ENCODE measurements at regions not wholly inside any gene's neighbourhood (a gene's known extent, or its start where the extent isn't known, plus 50 kb on each side); places are given as distances from the start of the nearest gene placed in this dataset.
"Not testable (repeated sequence)": the region's sequence is repeated elsewhere in the genome, so short reads cannot be mapped to it uniquely, and the experiment has no call there.

- CTCF ChIA-PET; POLR2A ChIA-PET; H3K9me3 ChIP-seq (ENCODE audit: control insufficient read depth, insufficient read depth, low read depth, low read length); BruUV-seq (replicated peaks); intact Hi-C loops (cut with micrococcal nuclease; ENCODE audit: unreplicated experiment); H3K4me1 ChIP-seq (ENCODE audit: control insufficient read depth, insufficient read depth, low read length); DNase-seq (ENCODE audit: low read depth, low spot score); H3K4me3 ChIP-seq (ENCODE audit: low read depth in 2 of 2, low read length in 2 of 2); in situ Hi-C loops (cut with HindIII; ENCODE audit: low pct_unique_long_range_greater_than_20kb, low sequenced_read_pairs); H3K36me3 ChIP-seq (ENCODE audit: control insufficient read depth, insufficient read depth, low read length); H3K27ac ChIP-seq (ENCODE audit: low read length); H3K27me3 ChIP-seq (ENCODE audit: control insufficient read depth, insufficient read depth, low read length): not testable (repeated sequence)
- peak; percentile 66; the same call in 1 of the 2 replicates for ATAC-seq
Observed at GRCh38 chr2:113551637-113552318, 53.3 kb downstream of the FOXD4L1 start.

DNA sequence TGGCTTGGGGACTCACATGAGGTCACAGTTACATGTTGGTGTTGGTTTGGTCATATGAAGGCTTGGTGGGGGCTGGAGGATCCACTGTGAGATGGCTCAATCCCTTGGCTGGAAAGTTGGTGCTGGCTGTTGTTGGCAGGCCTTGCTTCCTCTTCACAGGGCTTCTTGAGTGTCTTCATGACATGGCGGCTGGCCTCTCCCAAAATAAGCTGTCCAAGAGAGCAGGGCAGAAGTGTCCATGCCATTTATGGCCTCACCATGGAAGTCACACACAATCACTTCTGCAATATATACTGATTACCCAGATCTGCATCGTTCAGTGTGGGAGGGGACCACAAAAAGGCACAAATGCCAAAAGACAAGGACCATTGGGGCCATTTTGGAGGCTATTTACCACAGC lies 61.4 kb downstream of the FOXD4L1 start:
- POLR2A ChIA-PET; CTCF ChIA-PET; H3K9me3 ChIP-seq (ENCODE audit: control insufficient read depth, insufficient read depth, low read depth, low read length); BruUV-seq (replicated peaks); H3K4me3 ChIP-seq (ENCODE audit: low read depth in 2 of 2, low read length in 2 of 2); intact Hi-C loops (cut with micrococcal nuclease; ENCODE audit: unreplicated experiment); in situ Hi-C loops (cut with HindIII; ENCODE audit: low pct_unique_long_range_greater_than_20kb, low sequenced_read_pairs); ATAC-seq; DNase-seq (ENCODE audit: low read depth, low spot score); H3K4me1 ChIP-seq (ENCODE audit: control insufficient read depth, insufficient read depth, low read length); H3K27me3 ChIP-seq (ENCODE audit: control insufficient read depth, insufficient read depth, low read length); H3K27ac ChIP-seq (ENCODE audit: low read length); H3K36me3 ChIP-seq (ENCODE audit: control insufficient read depth, insufficient read depth, low read length): not testable (repeated sequence)

- CTCF ChIA-PET; H3K9me3 ChIP-seq (ENCODE audit: control insufficient read depth, insufficient read depth, low read depth, low read length); in situ Hi-C loops (cut with HindIII; ENCODE audit: low pct_unique_long_range_greater_than_20kb, low sequenced_read_pairs); H3K4me1 ChIP-seq (ENCODE audit: control insufficient read depth, insufficient read depth, low read length); BruUV-seq (replicated peaks); H3K36me3 ChIP-seq (ENCODE audit: control insufficient read depth, insufficient read depth, low read length); H3K27ac ChIP-seq (ENCODE audit: low read length); ATAC-seq; POLR2A ChIA-PET; DNase-seq (ENCODE audit: low read depth, low spot score); intact Hi-C loops (cut with micrococcal nuclease; ENCODE audit: unreplicated experiment); H3K27me3 ChIP-seq (ENCODE audit: control insufficient read depth, insufficient read depth, low read length); H3K4me3 ChIP-seq (ENCODE audit: low read depth in 2 of 2, low read length in 2 of 2): not testable (repeated sequence)
Observed at GRCh38 chr2:113562662-113563061, 64.2 kb downstream of the FOXD4L1 start.

DNA sequence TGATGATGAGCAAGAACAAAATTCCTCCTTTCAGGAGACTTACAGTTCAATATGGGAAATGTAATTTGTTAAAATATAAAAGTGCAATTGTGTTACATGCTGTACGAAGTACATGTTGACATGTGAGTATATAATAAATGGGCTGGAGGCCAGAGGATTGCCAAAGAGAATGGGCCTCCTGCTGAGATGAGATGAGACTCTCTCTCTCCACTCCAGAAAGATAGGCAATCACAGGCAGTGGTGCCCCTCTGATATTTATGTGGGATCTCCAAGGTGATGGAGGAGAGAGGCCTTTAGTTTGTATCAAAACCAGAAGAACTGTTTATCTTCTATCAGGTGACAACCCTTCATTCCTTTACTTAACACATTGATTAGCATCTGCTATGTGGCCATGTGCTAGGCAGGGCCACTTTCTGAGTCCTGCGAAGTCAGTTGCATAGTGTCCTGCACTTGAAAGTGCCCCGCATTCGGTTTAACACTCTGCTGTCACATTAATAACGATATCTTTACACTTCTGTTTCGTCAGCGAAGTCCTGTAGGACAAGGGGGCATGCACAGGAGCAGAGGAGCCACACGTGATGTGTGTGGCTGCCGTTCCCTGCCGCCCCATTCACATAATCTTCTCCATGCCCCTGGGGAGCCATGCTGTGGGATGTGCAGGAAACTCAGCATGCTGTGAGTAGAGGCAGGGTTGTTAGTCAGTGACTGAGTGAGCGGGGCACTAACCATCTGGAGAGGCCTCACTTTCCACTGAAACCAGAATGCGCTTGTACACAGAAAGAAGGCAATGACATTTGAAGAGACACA lies 60.2 kb upstream of the RABL2A start:
- H3K27me3 ChIP-seq (ENCODE audit: control insufficient read depth, insufficient read depth, low read length); H3K4me3 ChIP-seq (ENCODE audit: low read depth in 2 of 2, low read length in 2 of 2); H3K36me3 ChIP-seq (ENCODE audit: control insufficient read depth, insufficient read depth, low read length); H3K27ac ChIP-seq (ENCODE audit: low read length); BruUV-seq (replicated peaks); intact Hi-C loops (cut with micrococcal nuclease; ENCODE audit: unreplicated experiment); H3K4me1 ChIP-seq (ENCODE audit: control insufficient read depth, insufficient read depth, low read length); in situ Hi-C loops (cut with HindIII; ENCODE audit: low pct_unique_long_range_greater_than_20kb, low sequenced_read_pairs); CTCF ChIA-PET; DNase-seq (ENCODE audit: low read depth, low spot score); H3K9me3 ChIP-seq (ENCODE audit: control insufficient read depth, insufficient read depth, low read depth, low read length); POLR2A ChIA-PET; ATAC-seq: not testable (repeated sequence)

DNA sequence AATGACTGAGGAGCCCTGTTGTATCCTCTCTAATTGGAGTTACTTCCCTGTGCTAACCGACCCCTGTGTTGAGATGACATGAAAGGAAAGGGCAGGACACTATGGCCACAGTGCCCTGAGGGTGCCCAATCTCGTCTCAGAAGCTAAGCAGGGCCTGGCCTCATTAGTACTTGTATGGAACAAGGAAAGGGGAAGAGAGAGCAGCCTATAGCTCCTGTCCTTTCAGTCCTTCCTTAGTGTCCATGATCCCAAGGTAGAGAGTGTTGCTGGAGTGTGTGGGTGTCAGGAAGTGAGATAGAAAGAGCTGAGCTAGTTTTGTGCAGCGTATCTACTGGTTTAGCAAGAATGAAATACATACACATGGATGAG lies 59.6 kb upstream of the RABL2A start:
- H3K4me3 ChIP-seq (ENCODE audit: low read depth in 2 of 2, low read length in 2 of 2); H3K4me1 ChIP-seq (ENCODE audit: control insufficient read depth, insufficient read depth, low read length); POLR2A ChIA-PET; in situ Hi-C loops (cut with HindIII; ENCODE audit: low pct_unique_long_range_greater_than_20kb, low sequenced_read_pairs); H3K27me3 ChIP-seq (ENCODE audit: control insufficient read depth, insufficient read depth, low read length); ATAC-seq; H3K36me3 ChIP-seq (ENCODE audit: control insufficient read depth, insufficient read depth, low read length); CTCF ChIA-PET; H3K9me3 ChIP-seq (ENCODE audit: control insufficient read depth, insufficient read depth, low read depth, low read length); DNase-seq (ENCODE audit: low read depth, low spot score); intact Hi-C loops (cut with micrococcal nuclease; ENCODE audit: unreplicated experiment); H3K27ac ChIP-seq (ENCODE audit: low read length); BruUV-seq (replicated peaks): not testable (repeated sequence)

DNA sequence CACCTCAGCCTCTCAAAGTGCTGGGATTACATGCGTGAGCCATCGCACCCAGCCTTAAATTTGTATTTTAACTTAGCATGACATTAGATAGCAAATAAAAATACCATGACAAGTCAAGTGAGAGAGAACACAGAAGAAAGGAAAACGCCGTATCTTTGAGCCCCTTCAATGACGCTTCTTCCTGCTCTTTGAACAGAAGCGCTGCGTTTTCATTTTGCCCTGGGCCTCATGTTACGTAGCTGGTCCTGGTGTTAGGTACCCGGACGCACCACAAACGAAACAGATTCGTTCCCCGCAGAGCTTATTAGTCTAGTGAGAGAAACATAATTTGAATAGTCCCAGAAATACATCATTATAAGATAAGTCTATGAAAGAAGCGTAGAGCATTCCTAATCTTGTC lies 58.8 kb upstream of the RABL2A start:
- H3K27ac ChIP-seq (ENCODE audit: low read length); H3K27me3 ChIP-seq (ENCODE audit: control insufficient read depth, insufficient read depth, low read length); POLR2A ChIA-PET; DNase-seq (ENCODE audit: low read depth, low spot score); in situ Hi-C loops (cut with HindIII; ENCODE audit: low pct_unique_long_range_greater_than_20kb, low sequenced_read_pairs); intact Hi-C loops (cut with micrococcal nuclease; ENCODE audit: unreplicated experiment); H3K4me1 ChIP-seq (ENCODE audit: control insufficient read depth, insufficient read depth, low read length); ATAC-seq; BruUV-seq (replicated peaks); H3K9me3 ChIP-seq (ENCODE audit: control insufficient read depth, insufficient read depth, low read depth, low read length); CTCF ChIA-PET; H3K4me3 ChIP-seq (ENCODE audit: low read depth in 2 of 2, low read length in 2 of 2); H3K36me3 ChIP-seq (ENCODE audit: control insufficient read depth, insufficient read depth, low read length): not testable (repeated sequence)

- H3K9me3 ChIP-seq (ENCODE audit: control insufficient read depth, insufficient read depth, low read depth, low read length); H3K27me3 ChIP-seq (ENCODE audit: control insufficient read depth, insufficient read depth, low read length); intact Hi-C loops (cut with micrococcal nuclease; ENCODE audit: unreplicated experiment); H3K36me3 ChIP-seq (ENCODE audit: control insufficient read depth, insufficient read depth, low read length); POLR2A ChIA-PET; H3K4me3 ChIP-seq (ENCODE audit: low read depth in 2 of 2, low read length in 2 of 2); ATAC-seq; H3K4me1 ChIP-seq (ENCODE audit: control insufficient read depth, insufficient read depth, low read length); CTCF ChIA-PET; H3K27ac ChIP-seq (ENCODE audit: low read length); in situ Hi-C loops (cut with HindIII; ENCODE audit: low pct_unique_long_range_greater_than_20kb, low sequenced_read_pairs); DNase-seq (ENCODE audit: low read depth, low spot score); BruUV-seq (replicated peaks): not testable (repeated sequence)
Observed at GRCh38 chr2:113570082-113570481, 57.0 kb upstream of the RABL2A start.
